ENCODE measurements at regions not wholly inside any gene's neighbourhood (a gene's known extent, or its start where the extent isn't known, plus 50 kb on each side); places are given as distances from the start of the nearest gene placed in this dataset.

- POLR2A ChIA-PET = no interaction called here
- CTCF ChIA-PET (ENCODE audit: low intra/inter-chr PET ratio, low total read pairs) = no interaction called here
- TF ChIP-seq STAT5B (CRISPR knock-in tag; IDR thresholded peaks at IDR 0.05) = no peak
- TF ChIP-seq HNRNPK (IDR thresholded peaks at IDR 0.05; ENCODE audit: low read depth, low read length, poor library complexity, severe bottlenecking) = no peak
- TF ChIP-seq KAT8 (CRISPR knock-in tag; IDR thresholded peaks at IDR 0.05) = no peak
- TF ChIP-seq HIC2 (CRISPR knock-in tag; IDR thresholded peaks at IDR 0.05; ENCODE audit: low read depth) = no peak
- TF ChIP-seq LBX2 (CRISPR knock-in tag; IDR thresholded peaks at IDR 0.05; ENCODE audit: borderline replicate concordance) = no peak
- no peak for TF ChIP-seq AKAP8 (CRISPR knock-in tag; IDR thresholded peaks at IDR 0.05)
- no peak for TF ChIP-seq GLI4 (CRISPR knock-in tag; IDR thresholded peaks at IDR 0.05; ENCODE audit: borderline replicate concordance)
- no peak for TF ChIP-seq U2AF2 (IDR thresholded peaks at IDR 0.05; ENCODE audit: low read depth, low read length)
- no peak for TF ChIP-seq TEAD3 (CRISPR knock-in tag; optimal IDR thresholded peaks at IDR 0.05; ENCODE audit: borderline replicate concordance)
- TF ChIP-seq MEIS1 (CRISPR knock-in tag; IDR thresholded peaks at IDR 0.05; ENCODE audit: borderline replicate concordance) = no peak
- TF ChIP-seq KMT2B (CRISPR knock-in tag; IDR thresholded peaks at IDR 0.05) = no peak
- no peak for TF ChIP-seq ZBTB39 (CRISPR knock-in tag; IDR thresholded peaks at IDR 0.05)
- H3K9me3 ChIP-seq (ENCODE audit: low read length) = no peaks in the 10 kb centered on the region
- no peaks in the 10 kb centered on the region for H3K27me3 ChIP-seq (ENCODE audit: control insufficient read depth in 1 of 2, insufficient read depth in 2 of 2, low read length in 2 of 2)
- H3K36me3 ChIP-seq (replicated peaks in 1 of 2; ENCODE audit: control insufficient read depth in 1 of 2, insufficient read depth in 2 of 2, low read length in 2 of 2) = no peaks in the 10 kb centered on the region
- H3K79me2 ChIP-seq (ENCODE audit: insufficient read depth, low read length) = no peaks in the 10 kb centered on the region
- H3K4me1 ChIP-seq (ENCODE audit: insufficient read depth, low read length) = no peaks in the 10 kb centered on the region
- no peak overlapping the region for H3K4me2 ChIP-seq (ENCODE audit: low read depth, low read length)
- FAIRE-seq (no peak), DNase-seq (ENCODE audit: low spot score) (no peak), ATAC-seq (no peak)
- H3K9ac ChIP-seq (ENCODE audit: insufficient read depth, low read depth, low read length) = no peak overlapping the region
- H2AFZ ChIP-seq (ENCODE audit: low read length) = no peak overlapping the region
- in situ Hi-C loops (cut with HindIII; ENCODE audit: extremely low pct_ligation_motif_present, low pct_unique_long_range_greater_than_20kb) (no loop called here), intact Hi-C loops (cut with micrococcal nuclease; ENCODE audit: unreplicated experiment) (no loop called here)
- H3K4me3 ChIP-seq (replicated peaks in 1 of 3; ENCODE audit: insufficient read depth in 1 of 3, low read depth in 2 of 3, low read length in 3 of 3) = no peak overlapping the region
- 18% methylated on average over 2 of the region's 2 CpGs for WGBS (ENCODE audit: low lambda C conversion rate)
- no peaks in the 10 kb centered on the region for H4K20me1 ChIP-seq (ENCODE audit: insufficient read depth, low read length)
- H3K27ac ChIP-seq (ENCODE audit: extremely low read length, insufficient read depth, low read length) = no peak overlapping the region
- BruUV-seq (replicated peaks) = no TSS peak
These were observed 637.6 kb downstream of the TDRD15 start for GRCh38 chr2:21761361-21761760.

Measured in HepG2 (cell line).